Right lobe of liver (tissue), 4 donors: ENCODE measurements at regions not wholly inside any gene's neighbourhood (a gene's known extent, or its start where the extent isn't known, plus 50 kb on each side); places are given as distances from the start of the nearest gene placed in this dataset.

Source experiments
- POLR2A ChIP-seq: fragments of 450-650 bp; IDR thresholded peaks from one replicate; pipeline ENCODE4 v1.6.1; 2017; ENCODE audit warnings: antibody characterized with exemption, mild to moderate bottlenecking
- TF ChIP-seq, protein P1 (sequence below), 4 donors: fragments of 200-600 bp in 3 of 4; fragments of 450-650 bp in 1 of 4; IDR thresholded peaks; one replicate each; pipeline versions ENCODE4 v1.5.1 to v1.8.0; 2016 to 2022; ENCODE audit warnings: antibody characterized with exemption in 4 of 4, mild to moderate bottlenecking in 2 of 4
- donor health status: DM: no; HTN: no; CAD: no.
- donor health status: DM: no; HTN: no; CAD: no.
- donor health status: DM: no; HTN: yes; CAD: no.

DNA sequence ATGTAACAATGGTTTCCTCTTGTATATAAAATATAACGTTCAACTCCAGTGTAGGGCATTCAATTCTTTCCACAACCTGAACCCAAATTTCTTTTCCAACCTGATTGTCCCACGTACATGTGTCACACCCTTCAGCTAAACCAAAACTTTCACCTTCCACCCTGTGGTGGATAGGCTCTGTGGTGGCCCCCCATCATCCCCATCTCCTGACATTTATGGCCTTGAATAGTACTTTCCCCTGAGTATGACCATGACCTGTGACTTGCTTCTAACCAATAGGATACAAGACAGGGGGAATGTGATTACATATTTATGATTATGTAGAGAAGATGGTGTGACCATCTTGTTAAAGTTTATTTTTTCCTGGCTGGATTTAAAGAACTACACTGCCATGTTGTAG, 377.0 kb downstream of the PTPRC start:
- no peak for TF ChIP-seq POLR2A
- TF ChIP-seq, protein P1, sequence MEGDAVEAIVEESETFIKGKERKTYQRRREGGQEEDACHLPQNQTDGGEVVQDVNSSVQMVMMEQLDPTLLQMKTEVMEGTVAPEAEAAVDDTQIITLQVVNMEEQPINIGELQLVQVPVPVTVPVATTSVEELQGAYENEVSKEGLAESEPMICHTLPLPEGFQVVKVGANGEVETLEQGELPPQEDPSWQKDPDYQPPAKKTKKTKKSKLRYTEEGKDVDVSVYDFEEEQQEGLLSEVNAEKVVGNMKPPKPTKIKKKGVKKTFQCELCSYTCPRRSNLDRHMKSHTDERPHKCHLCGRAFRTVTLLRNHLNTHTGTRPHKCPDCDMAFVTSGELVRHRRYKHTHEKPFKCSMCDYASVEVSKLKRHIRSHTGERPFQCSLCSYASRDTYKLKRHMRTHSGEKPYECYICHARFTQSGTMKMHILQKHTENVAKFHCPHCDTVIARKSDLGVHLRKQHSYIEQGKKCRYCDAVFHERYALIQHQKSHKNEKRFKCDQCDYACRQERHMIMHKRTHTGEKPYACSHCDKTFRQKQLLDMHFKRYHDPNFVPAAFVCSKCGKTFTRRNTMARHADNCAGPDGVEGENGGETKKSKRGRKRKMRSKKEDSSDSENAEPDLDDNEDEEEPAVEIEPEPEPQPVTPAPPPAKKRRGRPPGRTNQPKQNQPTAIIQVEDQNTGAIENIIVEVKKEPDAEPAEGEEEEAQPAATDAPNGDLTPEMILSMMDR (IDR thresholded peaks at IDR 0.05), result no peak
